HG03103 (cell line): ENCODE measurements at regions not wholly inside any gene's neighbourhood (a gene's known extent, or its start where the extent isn't known, plus 50 kb on each side); places are given as distances from the start of the nearest gene placed in this dataset.

Source experiments
- ATAC-seq: cut with Tn5 transposase; IDR thresholded peaks from one replicate; pipeline ENCODE4 v1.9.1; 2021; ENCODE audit warnings: low read depth; ENCODE audit not compliant: unreplicated experiment

DNA sequence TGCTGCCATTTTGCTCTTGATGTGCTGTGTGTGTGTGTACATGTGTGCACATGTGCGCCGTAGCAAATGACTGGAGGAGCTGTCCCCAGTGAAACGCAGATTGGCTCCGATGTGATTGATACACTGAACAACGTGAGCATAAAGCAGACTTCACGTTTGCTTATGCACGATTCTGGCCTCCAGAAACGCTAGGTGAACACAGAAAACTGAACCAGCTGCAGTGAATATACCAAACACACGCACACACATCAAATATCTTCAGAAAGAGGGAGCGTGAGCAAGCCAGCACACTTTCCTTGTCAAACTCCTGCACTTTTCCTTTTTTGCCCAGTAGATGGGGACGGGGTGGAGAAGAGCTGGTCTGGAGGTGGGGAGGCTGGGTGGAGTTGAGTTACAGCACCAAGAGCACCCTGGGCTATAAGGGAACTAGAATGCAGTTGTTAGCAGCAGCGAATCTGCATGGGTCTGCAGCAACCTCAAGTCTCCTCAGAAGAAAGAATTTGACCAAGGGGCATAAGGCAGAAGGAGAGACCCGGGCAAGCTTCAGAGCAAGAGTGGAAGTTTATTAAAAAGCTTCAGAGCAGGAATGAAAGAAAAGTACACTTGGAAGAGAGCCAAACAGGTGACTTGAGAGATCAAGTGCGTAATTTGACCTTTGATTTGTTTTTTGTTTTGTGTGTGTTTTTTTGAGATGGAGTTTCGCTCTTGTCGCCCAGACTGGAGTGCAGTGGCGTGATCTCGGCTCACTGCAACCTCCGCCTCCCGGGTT is 77.8 kb upstream of the CADM1 start:
- no peak for ATAC-seq

- ATAC-seq = no peak
Measured at GRCh38 chr11:115580927-115581680, 76.9 kb upstream of the CADM1 start.

GRCh38 chr11:115580416-115580815 is 76.2 kb upstream of the CADM1 start:
- ATAC-seq = no peak

- ATAC-seq = no peak
Measured at GRCh38 chr11:115579181-115579825, 75.1 kb upstream of the CADM1 start.

GRCh38 chr11:115578275-115578674 is 74.1 kb upstream of the CADM1 start:
- ATAC-seq = no peak

DNA sequence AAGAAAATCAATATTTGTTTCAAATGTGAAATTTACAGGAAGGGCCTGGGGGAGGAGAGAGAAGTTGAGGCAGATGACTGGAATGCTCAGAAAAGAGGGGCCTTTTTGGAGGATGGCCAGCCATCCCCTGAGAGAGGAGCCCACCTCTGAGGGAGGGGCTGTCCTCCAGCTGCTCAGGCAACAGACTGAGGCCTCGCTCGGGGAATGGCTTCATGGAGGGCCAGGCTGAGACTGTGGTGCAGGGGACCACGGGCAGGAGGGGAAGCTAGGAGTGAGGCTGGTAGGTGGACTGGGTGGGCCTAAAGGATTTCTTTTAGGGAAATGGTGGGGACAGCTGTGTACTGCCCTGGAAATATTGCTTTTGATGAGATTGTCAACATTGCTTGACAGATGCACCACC is 73.5 kb upstream of the CADM1 start:
- ATAC-seq = no peak

DNA sequence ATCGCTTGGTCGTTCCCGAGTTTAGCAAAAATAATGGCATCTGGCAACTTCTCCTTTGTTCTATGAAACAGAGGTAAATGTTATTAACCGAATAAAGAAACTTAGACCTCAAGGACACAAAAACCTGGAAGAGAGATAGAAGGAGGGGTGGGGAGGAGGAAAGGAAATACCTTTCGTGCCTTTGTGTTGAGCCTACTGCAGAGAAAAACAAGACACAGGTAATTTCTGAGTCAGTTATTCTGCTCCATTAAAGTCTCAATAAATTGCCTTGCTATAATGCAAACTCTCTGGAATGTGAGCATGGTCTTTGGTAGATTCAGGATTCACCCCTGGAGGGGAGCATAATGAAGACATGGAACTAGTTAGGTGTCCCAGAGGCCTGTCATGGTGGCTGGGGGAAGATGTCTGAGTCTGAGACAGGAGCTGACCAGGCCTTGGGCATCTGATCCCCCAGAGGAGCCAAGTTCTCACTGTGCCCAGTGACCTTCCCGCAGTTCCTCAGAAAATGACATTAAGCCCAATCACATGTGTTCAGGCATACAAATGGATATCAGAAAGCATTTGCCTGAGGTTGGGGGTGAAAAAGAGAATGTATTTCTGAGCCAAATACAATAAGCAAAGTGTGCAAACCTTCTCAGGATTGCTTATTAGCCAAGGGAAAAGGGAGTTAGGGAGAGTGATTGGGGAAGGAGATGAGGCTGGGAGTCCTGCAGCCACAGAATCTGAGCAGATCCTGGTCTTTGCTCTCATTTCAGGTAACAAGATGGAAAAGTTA is 72.6 kb upstream of the CADM1 start:
- no peak for ATAC-seq

DNA sequence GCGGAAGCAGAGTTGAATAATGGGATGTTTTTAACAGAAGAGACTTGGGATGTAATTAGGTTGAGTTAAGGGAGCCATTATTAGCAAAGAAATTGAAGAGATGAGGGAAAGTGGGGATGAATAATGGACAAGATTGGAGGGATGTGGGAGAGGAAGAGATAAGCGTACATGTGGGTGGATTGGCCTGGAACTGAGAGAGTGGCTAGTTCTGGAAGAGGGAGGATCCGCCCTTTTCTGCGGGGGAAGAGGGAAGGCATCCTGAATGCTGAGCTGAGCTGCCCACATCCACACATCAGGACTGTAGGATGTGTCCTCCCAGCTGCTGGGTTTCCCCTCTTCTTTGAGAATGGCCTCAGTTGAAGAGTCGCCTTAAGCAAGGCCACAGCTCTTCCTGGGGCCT is 68.3 kb upstream of the CADM1 start:
- ATAC-seq = no peak

- no peak for ATAC-seq
Measured at GRCh38 chr11:115566180-115566764, 62.1 kb upstream of the CADM1 start.

DNA sequence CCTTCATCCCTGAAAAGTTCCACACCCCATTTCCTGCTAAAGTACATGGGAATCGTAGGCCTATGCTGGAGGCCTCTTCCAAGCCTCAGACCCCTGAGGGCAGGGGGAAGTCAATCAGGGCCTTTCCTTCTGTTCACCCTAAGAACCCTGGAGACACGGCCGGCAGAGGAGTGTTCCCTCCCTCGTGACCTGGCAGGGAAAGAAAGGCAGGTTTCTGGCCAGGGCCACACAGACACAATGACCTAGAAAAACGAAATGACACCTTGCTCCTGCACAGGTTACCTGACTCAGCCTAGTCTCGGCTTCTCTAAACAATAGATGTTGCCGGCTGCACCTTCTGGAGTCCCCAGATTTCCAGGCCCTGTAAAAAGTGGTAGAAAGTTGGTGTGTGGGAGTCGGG is 60.6 kb upstream of the CADM1 start:
- ATAC-seq = no peak

GRCh38 chr11:115561116-115561515 is 56.9 kb upstream of the CADM1 start:
- no peak for ATAC-seq

GRCh38 chr11:115558635-115559034 is 54.4 kb upstream of the CADM1 start:
- no peak for ATAC-seq

DNA sequence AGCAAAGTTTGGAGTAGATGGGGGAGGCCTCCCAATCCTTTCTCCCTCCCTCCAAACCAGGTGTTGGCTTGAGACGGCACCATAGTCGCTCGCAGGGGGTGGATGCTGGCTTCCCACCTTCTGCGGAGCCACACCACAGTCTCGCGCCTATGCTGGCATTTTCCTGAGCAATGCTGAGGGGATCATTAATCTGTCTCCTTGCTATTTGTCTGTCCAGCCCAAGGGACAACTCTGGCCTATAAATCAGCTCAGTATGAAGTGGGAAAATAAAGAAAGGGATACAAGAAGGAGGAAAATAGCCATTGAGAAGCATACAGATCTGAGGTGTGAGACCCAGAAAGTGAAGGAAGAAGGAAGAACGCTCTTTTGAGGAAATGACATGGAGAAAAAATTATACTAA is 53.5 kb upstream of the CADM1 start:
- no peak for ATAC-seq

DNA sequence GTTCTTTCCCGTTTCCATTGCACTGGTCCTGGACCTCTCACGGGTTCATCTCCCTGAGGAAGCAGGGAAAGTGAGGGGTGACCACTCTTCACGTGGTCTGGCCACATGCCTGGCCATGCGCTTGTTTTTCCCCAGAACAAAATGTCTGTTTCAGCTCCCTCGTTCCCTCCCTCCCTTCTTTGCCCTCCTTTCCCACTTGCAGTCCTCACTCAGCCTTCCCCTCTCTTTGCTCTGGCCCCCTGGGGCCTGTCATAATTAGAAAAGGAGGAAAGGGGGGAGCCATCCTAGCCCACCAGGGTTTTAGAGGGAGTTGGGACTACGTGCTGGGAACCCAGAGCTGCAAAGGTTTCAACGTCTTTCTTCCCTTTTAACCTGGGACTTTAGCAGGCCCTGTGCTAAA is 52.8 kb upstream of the CADM1 start:
- ATAC-seq = no peak

GRCh38 chr11:115555336-115556090 is 51.3 kb upstream of the CADM1 start:
- ATAC-seq = no peak
